ENCODE measurements at regions not wholly inside any gene's neighbourhood (a gene's known extent, or its start where the extent isn't known, plus 50 kb on each side); places are given as distances from the start of the nearest gene placed in this dataset.
A peak's percentile ranks its signal among the peaks of the same experiment; 100 is the strongest.

DNA sequence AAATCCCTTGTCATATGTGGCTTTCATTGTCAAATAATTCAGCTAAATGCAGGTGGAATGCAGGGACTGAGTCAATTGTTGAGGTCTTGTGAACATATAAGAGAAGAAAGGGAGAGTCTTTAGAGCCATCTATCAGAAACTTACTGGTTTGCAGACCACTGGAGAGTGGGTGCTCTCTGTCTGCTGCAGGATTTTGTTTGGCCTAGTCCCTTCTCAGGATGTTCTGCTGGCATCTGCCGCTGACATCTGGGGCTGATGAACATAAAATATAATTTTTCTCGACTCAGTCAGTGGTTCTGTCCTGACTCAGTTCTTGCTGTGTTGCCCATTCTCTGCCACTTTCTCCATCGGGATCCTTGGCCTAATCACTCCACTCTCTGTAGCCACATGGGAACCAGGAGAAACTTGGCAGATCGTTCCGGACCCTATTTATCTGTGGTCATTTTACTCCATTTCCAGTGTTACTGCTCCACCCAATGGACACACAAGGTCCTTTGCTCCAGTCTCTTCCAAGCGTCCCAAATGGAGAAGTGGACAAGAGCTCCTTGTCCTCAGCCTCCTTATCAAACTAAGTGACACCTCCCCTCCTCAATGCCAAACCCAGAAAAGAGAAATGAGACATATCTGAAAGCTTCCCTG lies 436.2 kb downstream of the FAT4 start:
- CTCF ChIA-PET (ENCODE audit: low intra/inter-chr PET ratio, low total read pairs): interaction anchor here (2.4 kb wide), 1 partner anchor 438 kb away, joined by 12 read pairs; no protein-coding TSS in a partner anchor
- no TSS peak for BruUV-seq (replicated peaks)
- intact Hi-C loops (cut with micrococcal nuclease; ENCODE audit: unreplicated experiment): loop anchor here (1.0 kb wide), 1 partner anchor 438 kb away; no protein-coding TSS in a partner anchor

More for the DNA sequence above, 436.2 kb downstream of the FAT4 start:
- Histone ChIP-seq H4K20me1 (ENCODE audit: insufficient read depth, low read length) (no peaks in the 10 kb centered on the region), H3K36me3 (replicated peaks in 1 of 2; ENCODE audit: control insufficient read depth in 1 of 2, insufficient read depth in 2 of 2, low read length in 2 of 2) (no peaks in the 10 kb centered on the region), H3K4me3 (replicated peaks in 1 of 3; ENCODE audit: insufficient read depth in 1 of 3, low read depth in 2 of 3, low read length in 3 of 3) (no peak overlapping the region), H3K9ac (ENCODE audit: insufficient read depth, low read depth, low read length) (no peak overlapping the region), H3K4me1 (ENCODE audit: insufficient read depth, low read length) (no peaks in the 10 kb centered on the region), H3K79me2 (ENCODE audit: insufficient read depth, low read length) (no peaks in the 10 kb centered on the region), H3K27me3 (ENCODE audit: control insufficient read depth in 1 of 2, insufficient read depth in 2 of 2, low read length in 2 of 2) (no peaks in the 10 kb centered on the region), H3K4me2 (ENCODE audit: low read depth, low read length) (no peak overlapping the region; the same call in 1 of the 2 replicates), H2AFZ (ENCODE audit: low read length) (peak overlapping the region; percentile 54), H3K27ac (ENCODE audit: extremely low read length, insufficient read depth, low read length) (no peak overlapping the region), H3K9me3 (ENCODE audit: low read length) (no peaks in the 10 kb centered on the region)
- DNase-seq (ENCODE audit: low spot score) (peak; percentile 23), FAIRE-seq (no peak), ATAC-seq (peak; percentile 94)
- POLR2A ChIA-PET: no interaction called here
- no peak for TF ChIP-seq EHMT2 (IDR thresholded peaks at IDR 0.05; ENCODE audit: borderline replicate concordance, low read depth, low read length)
- 0 out of 2 replicates have a peak, but pooled peaks have one; percentile 30 for TF ChIP-seq RAD21 (CRISPR knock-in tag; IDR thresholded peaks at IDR 0.05)
- TF ChIP-seq STAG1 (CRISPR knock-in tag; IDR thresholded peaks at IDR 0.05): peak; percentile 84
- TF ChIP-seq, protein P1, sequence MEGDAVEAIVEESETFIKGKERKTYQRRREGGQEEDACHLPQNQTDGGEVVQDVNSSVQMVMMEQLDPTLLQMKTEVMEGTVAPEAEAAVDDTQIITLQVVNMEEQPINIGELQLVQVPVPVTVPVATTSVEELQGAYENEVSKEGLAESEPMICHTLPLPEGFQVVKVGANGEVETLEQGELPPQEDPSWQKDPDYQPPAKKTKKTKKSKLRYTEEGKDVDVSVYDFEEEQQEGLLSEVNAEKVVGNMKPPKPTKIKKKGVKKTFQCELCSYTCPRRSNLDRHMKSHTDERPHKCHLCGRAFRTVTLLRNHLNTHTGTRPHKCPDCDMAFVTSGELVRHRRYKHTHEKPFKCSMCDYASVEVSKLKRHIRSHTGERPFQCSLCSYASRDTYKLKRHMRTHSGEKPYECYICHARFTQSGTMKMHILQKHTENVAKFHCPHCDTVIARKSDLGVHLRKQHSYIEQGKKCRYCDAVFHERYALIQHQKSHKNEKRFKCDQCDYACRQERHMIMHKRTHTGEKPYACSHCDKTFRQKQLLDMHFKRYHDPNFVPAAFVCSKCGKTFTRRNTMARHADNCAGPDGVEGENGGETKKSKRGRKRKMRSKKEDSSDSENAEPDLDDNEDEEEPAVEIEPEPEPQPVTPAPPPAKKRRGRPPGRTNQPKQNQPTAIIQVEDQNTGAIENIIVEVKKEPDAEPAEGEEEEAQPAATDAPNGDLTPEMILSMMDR (CRISPR knock-in tag; IDR thresholded peaks at IDR 0.05): peak; percentile 73
- TF ChIP-seq, protein P2, sequence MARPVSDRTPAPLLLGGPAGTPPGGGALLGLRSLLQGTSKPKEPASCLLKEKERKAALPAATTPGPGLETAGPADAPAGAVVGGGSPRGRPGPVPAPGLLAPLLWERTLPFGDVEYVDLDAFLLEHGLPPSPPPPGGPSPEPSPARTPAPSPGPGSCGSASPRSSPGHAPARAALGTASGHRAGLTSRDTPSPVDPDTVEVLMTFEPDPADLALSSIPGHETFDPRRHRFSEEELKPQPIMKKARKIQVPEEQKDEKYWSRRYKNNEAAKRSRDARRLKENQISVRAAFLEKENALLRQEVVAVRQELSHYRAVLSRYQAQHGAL (CRISPR knock-in tag; IDR thresholded peaks at IDR 0.05; ENCODE audit: not compliant biosample characterization): no peak
- peak; percentile 75; the same call in 1 of the 2 replicates for TF ChIP-seq SMC3 (IDR thresholded peaks at IDR 0.05; ENCODE audit: low read length)
- WGBS (ENCODE audit: low lambda C conversion rate): 18% methylated on average over 6 of the region's 6 CpGs
- in situ Hi-C loops (cut with HindIII; ENCODE audit: extremely low pct_ligation_motif_present, low pct_unique_long_range_greater_than_20kb): loop anchor here (5.0 kb wide), 1 partner anchor 439 kb away; the partner anchor contains the start of gene FAT4
